H1 (cell line): ENCODE measurements at regions not wholly inside any gene's neighbourhood (a gene's known extent, or its start where the extent isn't known, plus 50 kb on each side); places are given as distances from the start of the nearest gene placed in this dataset.

Experiments used
- CTCF ChIA-PET: fragments of 300-600 bp; sonication (Branson Sonifier 250); formaldehyde crosslinking; loops from one replicate; lab custom pipeline; 2021; ENCODE audit not compliant: partially characterized antibody; lab: Charles Lee
- POLR2A ChIA-PET: fragments of 300-600 bp; sonication (Branson Sonifier 250); formaldehyde crosslinking; loops from one replicate; lab custom pipeline; 2021; ENCODE audit warnings: inconsistent platforms; ENCODE audit not compliant: partially characterized antibody; lab: Charles Lee
- DNase-seq, 2 experiments: peaks; one replicate each; pipeline versions ENCODE4 v3.0.0 to v3.0.0-alpha.2; 2010 to 2022; ENCODE audit warnings: low spot score in 2 of 2, low read depth in 1 of 2, mixed read lengths in 1 of 2
- FAIRE-seq: peaks from 2 replicates; lab custom pipeline; 2011; peaks lifted over from hg19 to GRCh38; lab: Jason Lieb, UNC
- H2AFZ ChIP-seq: 2 replicates; pipeline ENCODE4 v1.8.1; 2012; ENCODE audit warnings: low read length, inconsistent platforms
- H2AK5ac ChIP-seq: 2 replicates; pipeline ENCODE4 v1.6.1; 2013; ENCODE audit warnings: low read depth, low read length
- H2BK120ac ChIP-seq: replicated peaks from 2 replicates; pipeline ENCODE3; 2013; ENCODE audit warnings: low read depth, low read length, inconsistent platforms
- H2BK12ac ChIP-seq: 2 replicates; pipeline ENCODE4 v1.6.1; 2013; ENCODE audit warnings: low read depth, low read length
- H2BK15ac ChIP-seq: 2 replicates; pipeline ENCODE4 v1.6.1; 2013; ENCODE audit warnings: low read length
- H2BK20ac ChIP-seq: 2 replicates; pipeline ENCODE4 v1.6.1; 2013; ENCODE audit warnings: low read length
- H2BK5ac ChIP-seq: 2 replicates; pipeline ENCODE4 v1.6.1; 2013; ENCODE audit warnings: low read depth, low read length
- H3K14ac ChIP-seq: 2 replicates; pipeline ENCODE4 v1.6.1; 2013; ENCODE audit warnings: inconsistent platforms; ENCODE audit not compliant: insufficient read length
- H3K18ac ChIP-seq: 2 replicates; pipeline ENCODE4 v1.6.1; 2013; ENCODE audit warnings: low read length; ENCODE audit errors: extremely low read depth
- H3K23ac ChIP-seq: 2 replicates; pipeline ENCODE4 v1.6.1; 2013; ENCODE audit warnings: inconsistent platforms; ENCODE audit not compliant: insufficient read length
- H3K23me2 ChIP-seq: 2 replicates; pipeline ENCODE4 v1.6.1; 2013; ENCODE audit warnings: low read depth, low read length
- H3K27ac ChIP-seq: 2 replicates; pipeline ENCODE4 v1.6.1; 2011; ENCODE audit warnings: low read depth, low read length, inconsistent platforms
- H3K27me3 ChIP-seq, 4 experiments: replicated peaks in 1 of 4; 1 replicate in 1 of 4; 2 replicates in 3 of 4; pipeline versions ENCODE4 v1.6.1 to v1.8.1; 2011 to 2013; ENCODE audit warnings: low read length in 3 of 4, mild to moderate bottlenecking in 3 of 4, inconsistent platforms in 2 of 4, mixed read lengths in 2 of 4, moderate library complexity in 1 of 4; ENCODE audit not compliant: control insufficient read depth in 3 of 4, insufficient read depth in 3 of 4; ENCODE audit errors: extremely low read depth in 1 of 4
- H3K36me3 ChIP-seq, 4 experiments: 2 replicates each; pipeline versions ENCODE4 v1.6.1 to v1.8.1; 2011 to 2013; ENCODE audit warnings: mild to moderate bottlenecking in 4 of 4, low read length in 3 of 4, moderate library complexity in 2 of 4, control low read depth in 1 of 4, inconsistent platforms in 1 of 4; ENCODE audit not compliant: insufficient read depth in 4 of 4, control insufficient read depth in 2 of 4
- H3K4ac ChIP-seq: replicated peaks from 2 replicates; pipeline ENCODE3; 2013; ENCODE audit warnings: low read length, low read depth, mixed read lengths, inconsistent platforms; ENCODE audit not compliant: insufficient read length
- H3K4me1 ChIP-seq, 4 experiments: replicated peaks in 1 of 4; 1 replicate in 1 of 4; 2 replicates in 3 of 4; pipeline versions ENCODE4 v1.6.1 to v1.8.1; 2011 to 2013; ENCODE audit warnings: low read length in 3 of 4, inconsistent platforms in 2 of 4, mixed read lengths in 1 of 4; ENCODE audit not compliant: insufficient read depth in 4 of 4, control insufficient read depth in 3 of 4
- H3K4me2 ChIP-seq, 2 experiments: 2 replicates each; pipeline versions ENCODE4 v1.6.1 to v1.8.1; 2011 to 2013; ENCODE audit warnings: low read depth in 2 of 2, low read length in 2 of 2, control low read depth in 1 of 2, inconsistent platforms in 1 of 2, mild to moderate bottlenecking in 1 of 2; ENCODE audit not compliant: insufficient read depth in 1 of 2
- H3K4me3 ChIP-seq, 4 experiments: fragments of 200-600, 300-600 bp in 1 of 4; sonication (generic), shearing (Covaris generic), sonication (Bioruptor Twin) in 1 of 4; 2 replicates each; pipeline versions ENCODE4 v1.5.1 to v1.8.1; 2011 to 2016; ENCODE audit warnings: low read length in 4 of 4, low read depth in 3 of 4, control low read depth in 2 of 4, inconsistent platforms in 2 of 4, mild to moderate bottlenecking in 2 of 4, mixed read lengths in 1 of 4, moderate library complexity in 1 of 4; ENCODE audit not compliant: insufficient read depth in 2 of 4; ENCODE audit errors: extremely low read depth in 1 of 4
- H3K56ac ChIP-seq: replicated peaks from 2 replicates; pipeline ENCODE3; 2013; ENCODE audit warnings: low read depth, mild to moderate bottlenecking, mixed read lengths, low read length, inconsistent platforms; ENCODE audit not compliant: insufficient read length
- H3K79me1 ChIP-seq: 2 replicates; pipeline ENCODE4 v1.6.1; 2013; ENCODE audit warnings: low read depth, low read length, control low read depth
- H3K79me2 ChIP-seq, 2 experiments: 2 replicates each; pipeline versions ENCODE4 v1.6.1 to v1.8.1; 2012 to 2013; ENCODE audit warnings: low read length in 2 of 2, mild to moderate bottlenecking in 2 of 2, inconsistent platforms in 1 of 2; ENCODE audit not compliant: insufficient read depth in 2 of 2, control insufficient read depth in 1 of 2
- H3K9ac ChIP-seq, 4 experiments: replicated peaks in 1 of 4; 1 replicate in 1 of 4; 2 replicates in 3 of 4; pipeline versions ENCODE4 v1.6.1 to v1.8.1; 2011 to 2013; ENCODE audit warnings: low read depth in 3 of 4, low read length in 3 of 4, control low read depth in 2 of 4, mild to moderate bottlenecking in 2 of 4, moderate library complexity in 2 of 4, inconsistent platforms in 1 of 4; ENCODE audit errors: extremely low read depth in 1 of 4
- H3K9me3 ChIP-seq, 2 experiments: 2 replicates each; pipeline versions ENCODE4 v1.6.1 to v1.8.1; 2012 to 2013; ENCODE audit warnings: mild to moderate bottlenecking in 2 of 2, moderate library complexity in 2 of 2, control low read depth in 1 of 2, inconsistent platforms in 1 of 2, low read depth in 1 of 2, low read length in 1 of 2, mixed read lengths in 1 of 2; ENCODE audit not compliant: insufficient read depth in 2 of 2
- H4K20me1 ChIP-seq, 2 experiments: replicated peaks in 1 of 2; 2 replicates each; pipeline versions ENCODE3 to v1.8.1; 2011 to 2013; ENCODE audit warnings: inconsistent platforms in 2 of 2, low read length in 2 of 2, mild to moderate bottlenecking in 1 of 2; ENCODE audit not compliant: insufficient read depth in 2 of 2, control insufficient read depth in 1 of 2
- H4K5ac ChIP-seq: 2 replicates; pipeline ENCODE4 v1.6.1; 2013; ENCODE audit warnings: low read length, low read depth, mixed read lengths, inconsistent platforms; ENCODE audit not compliant: insufficient read length
- H4K8ac ChIP-seq: 2 replicates; pipeline ENCODE4 v1.8.0; 2013; ENCODE audit warnings: mild to moderate bottlenecking, moderate library complexity, low read length, inconsistent platforms; ENCODE audit not compliant: insufficient read depth; ENCODE audit errors: extremely low read depth
- H4K91ac ChIP-seq: replicated peaks from 2 replicates; pipeline ENCODE3; 2013; ENCODE audit warnings: low read length, mixed read lengths, inconsistent platforms; ENCODE audit not compliant: insufficient read length
- ASH2L ChIP-seq: fragments of 200-600, 300-600 bp; sonication (generic); IDR thresholded peaks from one replicate; pipeline ENCODE4 v1.7.1; 2017; ENCODE audit warnings: low read length
- ATF2 ChIP-seq: IDR thresholded peaks from 2 replicates; pipeline ENCODE4 v1.6.1; 2012; ENCODE audit warnings: low read length, inconsistent platforms
- CBX5 ChIP-seq: fragments of 300-800, 300-1000 bp; sonication (generic); IDR thresholded peaks from 2 replicates; pipeline ENCODE4 v1.7.1; 2016; ENCODE audit warnings: antibody characterized with exemption, low read length, low read depth
- CHD1 ChIP-seq: IDR thresholded peaks from 2 replicates; pipeline ENCODE4 v1.6.1; 2012; ENCODE audit warnings: low read depth, low read length, improper control_type of control experiment
- CTBP2 ChIP-seq: IDR thresholded peaks from 2 replicates; pipeline ENCODE4 v1.7.0; 2011; ENCODE audit warnings: borderline replicate concordance, mild to moderate bottlenecking, moderate library complexity, mixed read lengths, low read length; ENCODE audit not compliant: insufficient read depth, insufficient read length
- JUN ChIP-seq: IDR thresholded peaks from 2 replicates; pipeline ENCODE4 v1.6.1; 2011; ENCODE audit warnings: low read depth, mild to moderate bottlenecking, improper control_type of control experiment, low read length
- POLR2A ChIP-seq, 2 experiments: IDR thresholded peaks; 1 replicate in 1 of 2; 2 replicates in 1 of 2; pipeline ENCODE4 v1.6.1; 2011; ENCODE audit warnings: low read depth in 2 of 2, low read length in 2 of 2, mild to moderate bottlenecking in 2 of 2; ENCODE audit errors: control extremely low read depth in 1 of 2
- SAP30 ChIP-seq: fragments of 300-600 bp; sonication (generic); IDR thresholded peaks from 2 replicates; pipeline ENCODE4 v1.7.1; 2012; ENCODE audit warnings: low read length, moderate library complexity, mild to moderate bottlenecking, inconsistent platforms; ENCODE audit not compliant: insufficient read depth, insufficient replicate concordance
- SIRT6 ChIP-seq: IDR thresholded peaks from one replicate; pipeline ENCODE4 v1.7.1; 2012; ENCODE audit warnings: low read length, inconsistent platforms
- SP2 ChIP-seq: IDR thresholded peaks from 2 replicates; pipeline ENCODE4 v1.6.1; 2012; ENCODE audit warnings: mild to moderate bottlenecking, low read length, inconsistent platforms
- SRF ChIP-seq: IDR thresholded peaks from 2 replicates; pipeline ENCODE4 v1.6.1; 2011; ENCODE audit warnings: mild to moderate bottlenecking, low read depth, low read length, moderate library complexity
- YY1 ChIP-seq: IDR thresholded peaks from 2 replicates; pipeline ENCODE4 v1.6.1; 2011; ENCODE audit warnings: low read depth, mild to moderate bottlenecking, low read length
- WGBS, 2 experiments: shearing (Covaris generic) in 1 of 2; methylation state at CpG; one replicate each; pipeline versions ENCODE4 v1.1.6 to v1.1.7; 2013 to 2015; ENCODE audit warnings: low lambda C conversion rate in 2 of 2, mixed read lengths in 2 of 2, inconsistent platforms in 1 of 2, low coverage in 1 of 2, missing lambda C conversion rate in 1 of 2; ENCODE audit not compliant: insufficient replicate concordance in 2 of 2, insufficient coverage in 1 of 2, insufficient read length in 1 of 2; ENCODE audit errors: extremely low coverage in 1 of 2, missing lambda C conversion rate in 1 of 2; 5-methylcytosine and 5-hydroxymethylcytosine counted together

- no peak overlapping the region for H2BK15ac ChIP-seq
- FAIRE-seq, result no peak
- no peak overlapping the region for H3K4ac ChIP-seq
- no peaks in the 10 kb centered on the region for H3K79me2 ChIP-seq
- H3K4me2 ChIP-seq, result no peak overlapping the region
- no peak overlapping the region for H3K9ac ChIP-seq
- H2BK5ac ChIP-seq, result no peak overlapping the region
- no peak overlapping the region for H2BK12ac ChIP-seq
- POLR2A ChIA-PET, result no interaction called here
- H3K36me3 ChIP-seq, result no peaks in the 10 kb centered on the region
- no peak overlapping the region for H3K56ac ChIP-seq
- CTCF ChIA-PET, result interaction anchor here (0.9 kb wide), 1 partner anchor 13 kb away, joined by 3 read pairs; no protein-coding TSS in a partner anchor
- no peak overlapping the region for H3K18ac ChIP-seq
- no peak overlapping the region for H2BK20ac ChIP-seq
- H4K5ac ChIP-seq, result no peak overlapping the region
- H3K27ac ChIP-seq, result no peak overlapping the region
- no peaks in the 10 kb centered on the region for H3K9me3 ChIP-seq
- H4K8ac ChIP-seq, result no peak overlapping the region
- WGBS, 2 experiments, result 86% methylated on average over 11 of the region's 11 CpGs; no CpG with 5 or more reads in 1 of the 2 experiments
- H2AFZ ChIP-seq, result peak overlapping the region; percentile 91; the same call in 1 of the 2 replicates
- peaks cover 0 to 2% (median 0%) of the 10 kb centered on the region in 4 experiments; a peak in 1 of 7 replicates for H3K27me3 ChIP-seq
- no peak for DNase-seq
- H4K20me1 ChIP-seq, result no peaks in the 10 kb centered on the region
- H4K91ac ChIP-seq, result no peak overlapping the region
- H3K79me1 ChIP-seq, result no peaks in the 10 kb centered on the region
- H2BK120ac ChIP-seq, result no peak overlapping the region
- no peak overlapping the region for H3K4me3 ChIP-seq
- peaks cover 0 to 5% (median 1%) of the 10 kb centered on the region in 4 experiments; a peak in 3 of 7 replicates for H3K4me1 ChIP-seq
- H3K23me2 ChIP-seq, result no peaks in the 10 kb centered on the region
- no peak overlapping the region for H3K14ac ChIP-seq
- no peak overlapping the region for H3K23ac ChIP-seq
- no peak overlapping the region for H2AK5ac ChIP-seq
- TF ChIP-seq CTBP2 (no peak), CBX5 (no peak), SP2 (no peak), ATF2 (no peak), SAP30 (no peak), JUN (no peak), YY1 (no peak), POLR2A (IDR thresholded peaks at IDR 0.05; ENCODE audit: control extremely low read depth in 1 of 2, low read depth in 2 of 2, low read length in 2 of 2) (no peak), SIRT6 (no peak), SRF (no peak), CHD1 (no peak), ASH2L (no peak)
Observed at GRCh38 chr12:42735861-42736361, 146.4 kb upstream of the PRICKLE1 start.
